HepG2 (cell line): ENCODE measurements at regions not wholly inside any gene's neighbourhood (a gene's known extent, or its start where the extent isn't known, plus 50 kb on each side); places are given as distances from the start of the nearest gene placed in this dataset.

Experiments used
- ATAC-seq: fragments of 200-7000 bp; cut with Tn5 transposase; 3 replicates; pipeline ENCODE4 v1.9.1; 2020; ENCODE audit warnings: mild to moderate bottlenecking, moderate library complexity
- BruUV-seq: library from RNA; stranded (reverse); fragments of 400-500 nt; replicated peaks from 2 replicates; lab custom pipeline; 2021; lab: Mats Ljungman, UMichigan
- CTCF ChIA-PET: fragments of 300-600 bp; formaldehyde crosslinking; extraction: SDS; loops from one replicate; lab custom pipeline; 2021; ENCODE audit warnings: low total read pairs, inconsistent platforms, low intra/inter-chr PET ratio; lab: Yijun Ruan, JAX
- POLR2A ChIA-PET: fragments of 350-600 bp; sonication (Branson Sonifier 250); formaldehyde crosslinking; loops from one replicate; lab custom pipeline; 2020; ENCODE audit warnings: antibody characterized with exemption, inconsistent platforms; lab: Yijun Ruan, JAX
- DNase-seq: peaks from one replicate; pipeline ENCODE4 v3.0.0-alpha.2; 2015; ENCODE audit warnings: low spot score
- FAIRE-seq: peaks from 3 replicates; lab custom pipeline; 2011; peaks lifted over from hg19 to GRCh38; lab: Jason Lieb, UNC
- H2AFZ ChIP-seq: one replicate; pipeline ENCODE4 v1.6.1; 2011; ENCODE audit warnings: low read length, inconsistent platforms
- H3K27ac ChIP-seq: fragments of 300-600 bp; 3 replicates; pipeline ENCODE4 v1.8.0; 2011; ENCODE audit warnings: mixed run types, mild to moderate bottlenecking, mixed read lengths, low read length, inconsistent platforms; ENCODE audit not compliant: insufficient read depth; ENCODE audit errors: extremely low read length
- H3K27me3 ChIP-seq, 2 experiments: fragments of 200-600 bp in 1 of 2; 2 replicates in 1 of 2; 3 replicates in 1 of 2; pipeline versions ENCODE4 v1.6.0 to v1.8.0; 2011; ENCODE audit warnings: low read length in 2 of 2, mild to moderate bottlenecking in 2 of 2, moderate library complexity in 2 of 2, inconsistent platforms in 1 of 2; ENCODE audit not compliant: insufficient read depth in 2 of 2, control insufficient read depth in 1 of 2
- H3K36me3 ChIP-seq, 2 experiments: fragments of 200-600 bp in 1 of 2; replicated peaks in 1 of 2; 2 replicates in 1 of 2; 3 replicates in 1 of 2; pipeline versions ENCODE4 v1.5.1 to v1.8.0; 2011; ENCODE audit warnings: low read length in 2 of 2, inconsistent platforms in 1 of 2; ENCODE audit not compliant: insufficient read depth in 2 of 2, control insufficient read depth in 1 of 2
- H3K4me1 ChIP-seq: 2 replicates; pipeline ENCODE4 v1.5.1; 2012; ENCODE audit warnings: low read length, inconsistent platforms; ENCODE audit not compliant: insufficient read depth
- H3K4me2 ChIP-seq: 2 replicates; pipeline ENCODE4 v1.6.0; 2011; ENCODE audit warnings: low read depth, low read length, inconsistent platforms
- H3K4me3 ChIP-seq, 3 experiments: fragments of 200-600 bp in 1 of 3; sonication (generic), shearing (Covaris generic) in 1 of 3; replicated peaks in 1 of 3; 2 replicates each; pipeline ENCODE4 v1.5.1; 2011 to 2016; ENCODE audit warnings: low read length in 3 of 3, inconsistent platforms in 2 of 3, low read depth in 2 of 3, mild to moderate bottlenecking in 2 of 3, control low read depth in 1 of 3, mixed read lengths in 1 of 3; ENCODE audit not compliant: insufficient read depth in 1 of 3
- H3K79me2 ChIP-seq: one replicate; pipeline ENCODE4 v1.6.1; 2011; ENCODE audit warnings: low read length, inconsistent platforms; ENCODE audit not compliant: insufficient read depth
- H3K9ac ChIP-seq: 2 replicates; pipeline ENCODE4 v1.6.0; 2011; ENCODE audit warnings: mild to moderate bottlenecking, low read depth, low read length, inconsistent platforms; ENCODE audit not compliant: insufficient read depth
- H3K9me3 ChIP-seq: 2 replicates; pipeline ENCODE4 v1.5.1; 2012; ENCODE audit warnings: mild to moderate bottlenecking, low read length
- H4K20me1 ChIP-seq: 2 replicates; pipeline ENCODE4 v1.6.0; 2011; ENCODE audit warnings: inconsistent platforms, mild to moderate bottlenecking, low read length, moderate library complexity; ENCODE audit not compliant: insufficient read depth
- ASH2L ChIP-seq: fragments of 300-600, 200-600 bp; sonication (generic); IDR thresholded peaks from 2 replicates; pipeline ENCODE4 v1.7.0; 2017; ENCODE audit warnings: low read depth, mild to moderate bottlenecking, moderate library complexity, mixed read lengths, low read length; ENCODE audit not compliant: insufficient read length
- HMGA1 ChIP-seq: sonication (generic); formaldehyde crosslinking; conservative IDR thresholded peaks from 2 replicates; pipeline ENCODE4 v1.4.0; 2020; ENCODE audit warnings: missing genetic modification reagents
- KAT7 ChIP-seq: IDR thresholded peaks from 2 replicates; pipeline ENCODE4 v1.6.1; 2018; ENCODE audit warnings: borderline replicate concordance, missing compliant biosample characterization
- KLF12 ChIP-seq: sonication (generic); formaldehyde crosslinking; IDR thresholded peaks from 2 replicates; pipeline ENCODE4 v1.4.0; 2020; ENCODE audit warnings: missing genetic modification reagents, borderline replicate concordance
- SNAI1 ChIP-seq: sonication (generic); formaldehyde crosslinking; IDR thresholded peaks from 2 replicates; pipeline ENCODE4 v1.5.0; 2020; ENCODE audit warnings: mild to moderate bottlenecking, missing genetic modification reagents, borderline replicate concordance
- ZBTB2 ChIP-seq: sonication (generic); formaldehyde crosslinking; IDR thresholded peaks from 2 replicates; pipeline ENCODE4 v1.8.0; 2022; ENCODE audit warnings: low read depth, missing genetic modification reagents
- ZFP90 ChIP-seq: sonication (generic); formaldehyde crosslinking; IDR thresholded peaks from 2 replicates; pipeline ENCODE4 v1.8.0; 2022; ENCODE audit warnings: missing genetic modification reagents, mild to moderate bottlenecking, inconsistent platforms, borderline replicate concordance
- WGBS: methylation state at CpG from one replicate; pipeline ENCODE4 v1.1.6; 2017; ENCODE audit warnings: low lambda C conversion rate; 5-methylcytosine and 5-hydroxymethylcytosine counted together
- in situ Hi-C: cut with HindIII; loops from 2 replicates; pipeline ENCODE4 v1.10.0; 2017; ENCODE audit warnings: low pct_unique_long_range_greater_than_20kb; ENCODE audit not compliant: extremely low pct_ligation_motif_present
- intact Hi-C: fragments of 100-400 bp; cut with micrococcal nuclease; formaldehyde crosslinking; loops from one replicate; pipeline ENCODE4 v1.10.0; 2022; ENCODE audit not compliant: unreplicated experiment
- TF ChIP-seq, protein P1 (sequence below): sonication (generic); formaldehyde crosslinking; IDR thresholded peaks from 2 replicates; pipeline ENCODE4 v1.4.0; 2020; ENCODE audit warnings: missing genetic modification reagents, mild to moderate bottlenecking, borderline replicate concordance
- TF ChIP-seq, protein P2 (sequence below): sonication (generic); formaldehyde crosslinking; conservative IDR thresholded peaks from 2 replicates; pipeline ENCODE4 v1.5.0; 2020; ENCODE audit warnings: missing genetic modification reagents
- TF ChIP-seq, protein P3 (sequence below): sonication (generic); formaldehyde crosslinking; IDR thresholded peaks from 2 replicates; pipeline ENCODE4 v1.4.0; 2020; ENCODE audit warnings: missing genetic modification reagents

DNA sequence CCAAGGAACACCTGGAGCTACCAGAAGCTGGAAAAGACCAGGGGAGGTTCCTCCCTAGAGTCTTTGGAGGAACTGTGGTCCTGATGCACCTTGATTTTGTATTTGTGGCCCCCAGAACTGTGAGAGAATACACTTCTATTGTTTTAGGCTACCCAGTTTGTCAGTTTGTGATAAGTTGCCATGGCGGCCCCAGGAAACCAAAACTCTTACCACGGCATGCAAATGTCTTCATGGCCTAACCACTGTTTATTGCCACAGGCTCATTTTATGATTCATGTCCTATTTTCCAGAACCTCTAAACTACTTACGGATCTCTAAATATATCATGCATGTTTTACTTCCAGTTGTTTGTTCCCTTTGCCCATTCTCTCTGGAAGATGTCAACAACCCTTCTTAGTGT lies 1250.7 kb upstream of the FAM98A start:
- in situ Hi-C loops, result no loop called here
- intact Hi-C loops, result no loop called here
- Histone ChIP-seq H3K4me2 (no peak overlapping the region), H4K20me1 (no peaks in the 10 kb centered on the region), H3K36me3 (no peaks in the 10 kb centered on the region), H3K9me3 (peaks cover 51% of the 10 kb centered on the region), H3K79me2 (no peaks in the 10 kb centered on the region), H3K4me3 (no peak overlapping the region), H3K27me3 (no peaks in the 10 kb centered on the region), H2AFZ (no peak overlapping the region), H3K4me1 (no peaks in the 10 kb centered on the region), H3K9ac (no peak overlapping the region), H3K27ac (no peak overlapping the region)
- TF ChIP-seq, protein P1, sequence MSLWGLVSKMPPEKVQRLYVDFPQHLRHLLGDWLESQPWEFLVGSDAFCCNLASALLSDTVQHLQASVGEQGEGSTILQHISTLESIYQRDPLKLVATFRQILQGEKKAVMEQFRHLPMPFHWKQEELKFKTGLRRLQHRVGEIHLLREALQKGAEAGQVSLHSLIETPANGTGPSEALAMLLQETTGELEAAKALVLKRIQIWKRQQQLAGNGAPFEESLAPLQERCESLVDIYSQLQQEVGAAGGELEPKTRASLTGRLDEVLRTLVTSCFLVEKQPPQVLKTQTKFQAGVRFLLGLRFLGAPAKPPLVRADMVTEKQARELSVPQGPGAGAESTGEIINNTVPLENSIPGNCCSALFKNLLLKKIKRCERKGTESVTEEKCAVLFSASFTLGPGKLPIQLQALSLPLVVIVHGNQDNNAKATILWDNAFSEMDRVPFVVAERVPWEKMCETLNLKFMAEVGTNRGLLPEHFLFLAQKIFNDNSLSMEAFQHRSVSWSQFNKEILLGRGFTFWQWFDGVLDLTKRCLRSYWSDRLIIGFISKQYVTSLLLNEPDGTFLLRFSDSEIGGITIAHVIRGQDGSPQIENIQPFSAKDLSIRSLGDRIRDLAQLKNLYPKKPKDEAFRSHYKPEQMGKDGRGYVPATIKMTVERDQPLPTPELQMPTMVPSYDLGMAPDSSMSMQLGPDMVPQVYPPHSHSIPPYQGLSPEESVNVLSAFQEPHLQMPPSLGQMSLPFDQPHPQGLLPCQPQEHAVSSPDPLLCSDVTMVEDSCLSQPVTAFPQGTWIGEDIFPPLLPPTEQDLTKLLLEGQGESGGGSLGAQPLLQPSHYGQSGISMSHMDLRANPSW (CRISPR knock-in tag), result no peak
- TF ChIP-seq, protein P2, sequence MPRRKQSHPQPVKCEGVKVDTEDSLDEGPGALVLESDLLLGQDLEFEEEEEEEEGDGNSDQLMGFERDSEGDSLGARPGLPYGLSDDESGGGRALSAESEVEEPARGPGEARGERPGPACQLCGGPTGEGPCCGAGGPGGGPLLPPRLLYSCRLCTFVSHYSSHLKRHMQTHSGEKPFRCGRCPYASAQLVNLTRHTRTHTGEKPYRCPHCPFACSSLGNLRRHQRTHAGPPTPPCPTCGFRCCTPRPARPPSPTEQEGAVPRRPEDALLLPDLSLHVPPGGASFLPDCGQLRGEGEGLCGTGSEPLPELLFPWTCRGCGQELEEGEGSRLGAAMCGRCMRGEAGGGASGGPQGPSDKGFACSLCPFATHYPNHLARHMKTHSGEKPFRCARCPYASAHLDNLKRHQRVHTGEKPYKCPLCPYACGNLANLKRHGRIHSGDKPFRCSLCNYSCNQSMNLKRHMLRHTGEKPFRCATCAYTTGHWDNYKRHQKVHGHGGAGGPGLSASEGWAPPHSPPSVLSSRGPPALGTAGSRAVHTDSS (CRISPR knock-in tag), result no peak
- no peak for TF ChIP-seq KAT7 (CRISPR knock-in tag)
- no peak for TF ChIP-seq KLF12 (CRISPR knock-in tag)
- 20% methylated on average over 3 of the region's 3 CpGs for WGBS
- CTCF ChIA-PET, result no interaction called here
- no TSS peak for BruUV-seq
- ATAC-seq (no peak), DNase-seq (no peak), FAIRE-seq (no peak)
- POLR2A ChIA-PET, result no interaction called here

- in situ Hi-C loops, result no loop called here
- 5% methylated on average over 2 of the region's 3 CpGs for WGBS
- TF ChIP-seq HMGA1 (CRISPR knock-in tag), result no peak
- TF ChIP-seq SNAI1 (CRISPR knock-in tag), result no peak
- TF ChIP-seq ZFP90 (CRISPR knock-in tag), result no peak
- TF ChIP-seq ASH2L, result no peak
- no peak for TF ChIP-seq ZBTB2
- TF ChIP-seq, protein P3, sequence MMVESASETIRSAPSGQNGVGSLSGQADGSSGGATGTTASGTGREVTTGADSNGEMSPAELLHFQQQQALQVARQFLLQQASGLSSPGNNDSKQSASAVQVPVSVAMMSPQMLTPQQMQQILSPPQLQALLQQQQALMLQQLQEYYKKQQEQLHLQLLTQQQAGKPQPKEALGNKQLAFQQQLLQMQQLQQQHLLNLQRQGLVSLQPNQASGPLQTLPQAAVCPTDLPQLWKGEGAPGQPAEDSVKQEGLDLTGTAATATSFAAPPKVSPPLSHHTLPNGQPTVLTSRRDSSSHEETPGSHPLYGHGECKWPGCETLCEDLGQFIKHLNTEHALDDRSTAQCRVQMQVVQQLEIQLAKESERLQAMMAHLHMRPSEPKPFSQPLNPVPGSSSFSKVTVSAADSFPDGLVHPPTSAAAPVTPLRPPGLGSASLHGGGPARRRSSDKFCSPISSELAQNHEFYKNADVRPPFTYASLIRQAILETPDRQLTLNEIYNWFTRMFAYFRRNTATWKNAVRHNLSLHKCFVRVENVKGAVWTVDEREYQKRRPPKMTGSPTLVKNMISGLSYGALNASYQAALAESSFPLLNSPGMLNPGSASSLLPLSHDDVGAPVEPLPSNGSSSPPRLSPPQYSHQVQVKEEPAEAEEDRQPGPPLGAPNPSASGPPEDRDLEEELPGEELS (CRISPR knock-in tag), result no peak
Observed at GRCh38 chr2:34848691-34849090, 1249.6 kb upstream of the FAM98A start.

More at GRCh38 chr2:34848691-34849090, 1249.6 kb upstream of the FAM98A start:
- no peaks in the 10 kb centered on the region for H4K20me1 ChIP-seq
- FAIRE-seq (no peak), DNase-seq (no peak), ATAC-seq (no peak)
- peaks cover 40% of the 10 kb centered on the region for H3K9me3 ChIP-seq
- no peak overlapping the region for H3K9ac ChIP-seq
- H3K27me3 ChIP-seq, result no peaks in the 10 kb centered on the region
- H3K4me2 ChIP-seq, result no peak overlapping the region
- H3K4me3 ChIP-seq, result no peak overlapping the region
- intact Hi-C loops, result no loop called here
- H2AFZ ChIP-seq, result no peak overlapping the region
- BruUV-seq, result no TSS peak
- H3K36me3 ChIP-seq, result no peaks in the 10 kb centered on the region
- H3K4me1 ChIP-seq, result no peaks in the 10 kb centered on the region
- ChIA-PET CTCF (no interaction called here), POLR2A (no interaction called here)
- no peaks in the 10 kb centered on the region for H3K79me2 ChIP-seq
- H3K27ac ChIP-seq, result no peak overlapping the region
